ENCODE measurements at regions not wholly inside any gene's neighbourhood (a gene's known extent, or its start where the extent isn't known, plus 50 kb on each side); places are given as distances from the start of the nearest gene placed in this dataset.

DNA sequence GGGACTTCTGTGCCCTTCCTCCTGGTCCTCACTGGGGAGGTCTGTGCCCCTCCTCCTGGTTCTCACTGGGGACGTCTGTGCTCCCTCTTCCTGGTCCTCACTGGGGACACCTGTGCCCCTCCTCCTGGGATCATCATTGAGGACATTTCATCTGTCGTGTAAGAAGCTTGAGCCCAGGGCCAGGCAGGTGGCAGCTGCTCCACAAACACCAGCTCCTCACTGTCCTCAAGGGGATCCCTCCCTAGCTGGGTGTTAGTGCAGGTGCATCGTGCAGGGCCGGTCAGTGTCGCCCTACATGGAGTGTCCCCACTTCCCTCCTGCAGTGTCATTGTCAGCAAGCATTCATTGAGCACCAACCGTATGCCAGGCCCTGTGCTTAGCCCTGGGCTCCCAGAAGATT, 312.7 kb downstream of the PTPRU start:
- DNase-seq = no peak

DNA sequence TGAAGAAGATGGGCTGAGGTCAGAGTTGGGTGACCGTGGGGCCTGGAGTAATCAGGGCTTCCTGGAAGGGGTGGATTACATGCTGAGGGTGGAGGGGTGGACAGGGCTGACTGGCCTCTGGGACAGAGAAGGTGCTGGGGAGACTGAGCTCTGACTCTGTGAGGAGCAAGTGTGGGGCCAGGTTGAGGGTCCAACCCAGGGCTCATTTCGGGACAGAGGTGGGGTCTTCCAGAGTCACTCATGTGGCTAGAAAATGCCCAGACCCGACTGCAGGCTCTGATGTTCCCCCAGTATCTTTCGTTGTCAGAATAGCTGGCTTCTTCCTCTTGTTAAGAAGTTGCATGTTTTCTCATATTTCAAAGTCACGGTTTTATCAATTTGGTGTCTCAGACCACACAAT, 311.8 kb downstream of the PTPRU start:
- DNase-seq = no peak

DNA sequence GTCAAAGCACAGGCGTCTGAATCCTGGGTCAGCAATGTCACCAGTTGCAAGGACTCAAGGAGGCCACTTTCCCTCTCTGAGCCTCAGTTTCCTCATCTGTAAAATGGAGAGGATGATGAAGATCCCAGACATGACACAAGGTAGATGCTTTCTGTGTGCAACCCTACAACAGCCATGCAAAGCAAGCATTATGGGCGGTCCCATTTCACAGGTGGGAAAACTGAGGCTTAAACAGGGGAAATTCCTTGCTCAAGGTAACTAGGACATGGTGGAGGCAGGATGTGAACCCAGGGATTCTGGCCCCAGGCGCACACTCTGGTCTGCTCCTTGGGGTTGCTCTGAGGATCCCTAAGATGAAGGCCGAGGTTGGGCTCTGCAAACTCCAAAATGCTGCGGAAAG, 311.0 kb downstream of the PTPRU start:
- DNase-seq = no peak

DNA sequence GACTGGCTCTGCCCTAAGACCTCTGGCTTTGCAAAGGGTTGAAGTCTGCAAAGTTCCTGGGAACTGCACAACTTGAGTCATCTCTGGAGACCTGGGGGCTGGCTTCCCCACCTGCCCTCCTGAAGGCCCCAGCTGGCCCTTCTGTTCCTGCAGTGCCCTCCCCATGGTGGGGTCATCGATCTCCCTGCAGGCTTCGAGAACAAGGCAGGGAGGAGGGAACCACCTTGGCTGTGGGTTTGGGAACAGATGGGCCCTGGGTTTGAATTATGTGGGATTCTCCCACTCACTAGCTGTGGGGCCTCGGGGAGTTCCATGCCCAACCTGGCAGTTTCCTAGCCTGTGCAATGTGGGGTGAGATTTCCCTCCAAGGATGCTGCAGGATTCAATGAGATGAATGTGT, 310.2 kb downstream of the PTPRU start:
- no peak for DNase-seq

DNA sequence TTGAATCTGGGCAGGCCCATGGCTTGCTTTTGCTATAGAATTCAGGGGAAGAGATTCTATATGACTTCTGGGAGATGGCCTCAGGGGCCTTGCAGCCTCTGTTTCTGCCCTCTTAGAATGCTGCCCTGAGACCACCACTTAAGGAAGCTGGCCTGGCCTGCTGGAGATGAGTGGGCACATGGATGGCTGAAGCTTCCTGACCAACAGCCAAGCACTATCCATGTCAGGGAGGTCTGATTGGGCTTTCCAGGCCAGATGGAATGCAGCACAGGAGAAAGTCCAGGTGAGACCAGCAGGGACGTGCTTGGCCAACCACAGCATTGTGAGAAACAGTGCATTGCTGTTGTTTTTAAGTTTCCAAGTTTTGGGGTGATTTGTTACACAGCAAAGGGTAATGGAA, 308.1 kb downstream of the PTPRU start:
- DNase-seq = no peak

DNA sequence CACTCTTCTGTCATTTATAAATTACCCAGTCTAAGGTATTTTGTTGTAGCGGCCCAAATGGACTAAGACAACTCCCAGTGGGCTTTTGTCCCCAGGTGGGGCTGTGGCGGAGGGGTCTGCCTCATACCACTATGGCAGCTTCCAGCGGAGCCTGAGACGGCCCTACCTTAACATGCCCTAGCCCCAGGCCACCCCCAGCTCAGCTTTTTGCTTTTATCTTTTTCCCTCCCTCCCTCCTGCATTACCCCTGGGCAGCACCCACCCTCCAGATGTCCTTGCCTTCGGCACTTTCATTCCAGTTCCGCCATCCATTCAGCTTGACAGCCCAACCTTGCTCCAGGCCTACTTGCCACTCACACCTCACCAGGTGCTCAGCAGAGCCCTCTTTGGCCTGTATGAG, 307.3 kb downstream of the PTPRU start:
- no peak for DNase-seq

DNA sequence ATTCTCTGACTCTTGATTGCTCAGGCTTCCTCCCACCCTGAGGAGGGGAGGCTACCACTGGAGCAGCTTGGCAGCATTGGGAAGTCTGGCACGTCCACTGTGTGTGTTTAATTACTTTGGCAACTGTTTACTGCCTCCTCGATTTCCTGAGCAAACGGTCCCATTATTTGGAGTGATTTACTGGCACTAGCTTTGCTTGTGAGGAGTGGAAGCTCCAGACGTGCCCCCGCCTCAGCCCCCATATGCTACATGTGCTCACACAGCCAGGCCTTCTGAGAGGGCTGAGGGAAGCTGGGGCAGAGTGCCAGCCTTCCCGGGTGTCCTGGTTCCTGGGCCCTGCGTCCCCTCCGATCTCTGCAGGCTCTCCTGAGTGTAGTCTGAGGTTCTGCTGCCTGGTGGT, 306.2 kb downstream of the PTPRU start:
- DNase-seq = peak; percentile 75 to 92

DNA sequence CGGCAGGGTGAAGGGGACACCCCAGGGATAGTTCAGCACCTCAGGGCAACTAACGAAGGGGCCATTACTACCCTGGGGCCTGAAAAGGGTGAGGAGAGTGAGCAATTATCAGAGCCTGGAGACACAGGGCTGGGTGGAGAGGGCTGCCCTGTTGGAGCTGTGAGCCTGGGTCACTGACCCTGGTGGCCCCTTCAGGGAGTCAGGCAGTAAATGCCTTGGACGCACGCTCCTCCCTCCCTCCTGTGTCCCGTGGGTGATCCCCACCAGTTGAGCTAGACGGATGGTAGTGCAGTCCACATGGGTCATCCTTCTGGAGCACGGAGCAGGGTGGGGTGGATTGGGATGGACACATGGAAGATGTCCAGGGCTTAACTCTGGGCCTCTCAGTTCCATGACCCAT, 305.3 kb downstream of the PTPRU start:
- DNase-seq = no peak

DNA sequence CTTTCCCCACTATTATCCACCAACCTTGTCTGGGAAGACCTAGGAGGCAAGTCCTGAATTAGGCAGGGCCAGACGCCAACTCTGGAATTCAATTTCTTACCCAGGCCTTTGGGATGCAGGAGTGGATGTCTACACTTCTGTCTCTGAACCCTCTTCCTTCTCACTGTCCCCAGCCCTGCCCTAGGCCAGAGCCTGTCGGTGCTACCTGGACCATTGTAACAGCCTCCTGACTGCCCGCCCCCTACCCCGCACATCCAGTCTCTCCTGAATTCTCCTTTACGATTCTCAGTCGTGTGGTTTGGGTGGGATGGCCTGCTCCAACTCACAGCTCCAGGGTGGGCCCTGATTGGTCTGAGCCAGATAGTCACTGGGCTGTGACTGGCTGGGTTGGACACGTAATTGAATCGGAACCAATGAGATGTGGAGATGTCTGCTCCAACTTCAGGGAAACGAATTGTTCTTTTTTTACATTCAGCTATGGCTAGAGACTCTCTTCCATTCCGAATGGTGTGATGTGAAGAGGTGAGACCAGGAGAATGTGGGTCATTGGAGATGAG, 304.6 kb downstream of the PTPRU start:
- no peak for DNase-seq

DNA sequence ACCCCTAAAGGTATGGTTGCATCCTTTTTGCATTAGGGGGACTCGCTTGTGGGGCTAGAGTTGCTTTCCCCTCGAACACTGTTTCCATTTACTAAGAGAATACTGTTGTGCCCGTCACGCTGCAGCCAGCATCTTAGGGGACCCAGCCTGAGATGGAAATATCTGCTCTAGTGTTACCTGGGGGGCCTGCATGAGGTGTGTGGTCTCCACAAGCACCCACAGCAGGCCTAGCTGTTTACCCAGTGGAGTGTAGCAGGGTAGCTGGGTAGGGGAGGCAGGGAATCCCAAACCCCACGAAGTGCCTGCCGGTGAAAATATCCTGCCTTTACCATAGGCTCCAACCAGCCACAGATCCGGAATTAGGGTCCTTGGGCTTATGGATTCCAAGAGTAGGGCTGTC, 303.6 kb downstream of the PTPRU start:
- DNase-seq = no peak

DNA sequence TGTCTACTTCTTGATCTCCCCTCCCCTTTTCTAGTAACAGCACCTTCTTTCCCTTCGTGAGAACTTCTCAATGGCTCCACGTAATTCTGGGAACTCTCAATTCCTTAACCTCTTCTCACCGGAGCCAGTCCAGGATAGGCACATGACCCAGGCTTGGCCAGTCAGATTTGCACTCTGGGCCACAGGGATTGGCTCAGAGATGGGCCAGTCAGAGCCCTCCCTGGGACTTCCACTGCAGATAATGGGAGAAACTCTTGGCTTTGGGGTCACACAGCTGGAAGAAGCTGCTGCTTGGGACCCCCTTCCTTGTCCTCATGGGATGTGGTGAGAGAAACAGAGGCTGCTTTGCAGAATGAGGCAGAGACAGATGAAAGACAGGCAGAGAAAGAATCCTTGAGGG, 302.3 kb downstream of the PTPRU start:
- DNase-seq = no peak

DNA sequence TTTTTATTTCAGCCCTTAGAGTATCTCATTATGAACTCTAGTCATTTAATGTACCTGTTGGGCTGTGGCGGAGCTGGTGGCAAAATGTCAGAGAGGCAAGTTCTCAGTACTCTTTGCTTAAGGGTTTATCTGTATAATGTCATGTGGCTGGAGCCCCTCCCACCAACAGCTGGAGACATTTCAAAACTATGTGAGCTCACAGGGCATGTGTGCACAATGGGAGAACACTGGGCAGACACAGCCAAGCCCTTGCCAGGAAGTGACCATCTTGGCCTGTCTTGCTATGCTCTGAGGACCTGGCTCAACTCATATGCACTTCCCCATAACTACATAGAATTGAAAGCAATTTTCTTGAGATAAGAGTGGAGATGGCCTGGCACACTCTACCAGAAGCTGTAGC, 296.4 kb downstream of the PTPRU start:
- no peak for DNase-seq

DNA sequence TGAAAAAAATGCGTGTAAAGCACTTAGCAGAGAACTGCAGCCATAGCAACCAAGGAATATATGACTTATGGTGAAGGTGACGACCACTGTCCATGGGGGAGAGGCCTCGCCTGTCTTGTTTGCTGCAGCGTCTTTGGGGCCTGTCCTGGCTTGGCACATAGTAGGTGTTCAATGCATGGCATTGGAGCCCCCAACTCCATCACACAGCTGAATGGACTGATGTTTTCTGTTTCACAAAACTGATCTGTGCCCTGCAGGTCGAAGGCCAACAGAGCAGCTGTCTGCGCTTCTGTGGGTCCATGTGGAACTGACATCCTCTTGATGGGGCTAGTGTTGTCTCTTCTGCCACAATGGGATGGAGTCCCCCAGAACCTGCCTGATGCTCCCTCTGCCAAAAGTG, 296.0 kb downstream of the PTPRU start:
- DNase-seq = no peak

DNA sequence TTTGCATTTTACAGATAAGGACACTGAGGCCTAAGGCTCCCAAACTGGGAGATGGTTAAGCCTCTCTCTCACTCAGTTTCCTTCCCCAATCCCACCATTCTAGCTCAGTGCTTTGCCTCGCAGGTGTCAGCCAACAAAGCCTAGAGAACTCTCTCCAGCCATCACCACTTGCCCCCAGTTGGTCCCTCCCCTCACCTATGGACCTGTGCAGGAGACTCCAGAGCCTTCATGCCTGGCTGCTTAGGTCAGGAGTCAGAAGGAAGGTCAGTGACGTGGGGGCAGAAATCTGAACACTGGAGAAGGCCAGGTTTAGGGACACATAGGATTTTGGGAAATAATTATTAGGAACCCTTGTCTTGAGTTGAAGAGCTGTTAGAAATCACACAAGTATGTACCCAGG, 295.3 kb downstream of the PTPRU start:
- DNase-seq = no peak

DNA sequence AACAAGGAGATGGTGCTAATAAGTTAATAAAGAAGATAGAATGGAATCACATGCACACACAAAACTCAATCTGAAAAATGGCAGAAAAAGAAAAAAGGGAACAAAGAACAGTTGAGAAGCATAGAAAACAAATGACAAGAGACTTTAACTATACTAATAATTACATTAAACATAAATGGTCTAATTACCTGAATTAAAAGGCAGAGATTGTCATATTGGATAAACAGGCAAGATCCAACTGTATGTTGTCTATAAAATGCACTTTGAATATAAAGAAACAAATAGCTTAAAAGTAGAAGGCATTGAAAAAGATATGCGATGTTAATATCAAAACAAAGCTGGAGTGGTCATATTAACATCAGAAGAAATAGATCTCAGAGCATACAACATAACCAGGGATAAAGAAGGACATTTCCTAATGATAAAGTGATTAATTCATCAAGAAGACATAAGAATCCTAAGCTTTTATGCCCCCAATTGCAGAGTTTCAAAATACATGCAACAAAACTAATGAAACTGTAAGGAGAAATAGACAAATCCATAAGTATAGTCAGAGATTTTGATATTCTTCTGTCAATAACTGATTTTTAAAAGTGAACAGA, 293.5 kb downstream of the PTPRU start:
- DNase-seq = no peak

DNA sequence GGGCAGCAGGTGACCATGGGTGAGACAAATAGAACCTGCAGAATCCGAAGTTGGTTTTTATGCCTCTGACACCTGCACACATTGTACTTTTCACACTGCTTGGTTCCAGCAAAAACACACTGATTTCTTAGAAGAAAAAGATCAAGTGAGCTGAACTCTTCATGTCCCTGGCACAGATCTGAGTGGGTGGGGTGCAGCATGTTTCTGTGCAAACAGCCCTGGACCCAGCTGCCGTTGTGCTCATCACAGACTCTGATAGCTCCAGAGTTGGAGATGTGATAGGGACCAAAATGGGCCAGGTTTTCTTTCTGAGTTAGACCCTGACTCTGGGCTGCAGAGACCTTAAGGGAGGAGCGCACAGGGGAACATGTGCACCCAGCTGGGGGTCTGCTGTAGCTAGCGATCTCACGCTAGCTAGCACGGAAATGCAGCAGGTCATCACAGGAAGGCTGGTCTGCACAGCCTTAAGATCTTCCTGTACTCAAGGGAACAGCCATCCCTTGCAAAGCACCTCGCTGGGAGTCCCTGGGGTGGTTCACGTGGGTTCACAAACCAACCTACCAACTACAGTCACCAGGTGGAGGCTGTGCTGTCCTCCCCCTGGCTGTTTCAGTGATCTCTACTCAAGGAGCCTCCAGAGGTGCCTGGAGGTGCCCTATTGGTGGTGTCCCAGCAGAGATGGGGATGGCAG, 291.1 kb downstream of the PTPRU start:
- DNase-seq = no peak

DNA sequence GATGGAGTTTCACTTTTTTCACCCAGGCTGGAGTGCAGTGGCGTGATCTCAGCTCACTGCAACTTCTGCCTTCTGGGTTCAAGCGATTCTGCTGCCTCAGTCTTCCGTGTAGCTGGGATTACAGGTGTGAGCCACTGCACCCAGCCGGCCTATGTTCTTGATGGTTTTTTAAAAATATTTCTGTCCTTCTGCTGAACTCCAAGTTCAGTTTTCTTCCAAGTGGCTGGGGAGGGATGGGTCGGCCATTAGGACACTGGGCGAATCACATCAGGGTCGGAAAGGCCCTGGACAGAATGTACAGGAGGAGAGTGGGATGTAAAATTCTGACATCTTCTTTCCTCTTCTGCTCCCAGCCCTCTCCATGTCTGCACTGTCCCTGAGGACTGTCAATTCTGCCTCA, 289.6 kb downstream of the PTPRU start:
- no peak for DNase-seq

DNA sequence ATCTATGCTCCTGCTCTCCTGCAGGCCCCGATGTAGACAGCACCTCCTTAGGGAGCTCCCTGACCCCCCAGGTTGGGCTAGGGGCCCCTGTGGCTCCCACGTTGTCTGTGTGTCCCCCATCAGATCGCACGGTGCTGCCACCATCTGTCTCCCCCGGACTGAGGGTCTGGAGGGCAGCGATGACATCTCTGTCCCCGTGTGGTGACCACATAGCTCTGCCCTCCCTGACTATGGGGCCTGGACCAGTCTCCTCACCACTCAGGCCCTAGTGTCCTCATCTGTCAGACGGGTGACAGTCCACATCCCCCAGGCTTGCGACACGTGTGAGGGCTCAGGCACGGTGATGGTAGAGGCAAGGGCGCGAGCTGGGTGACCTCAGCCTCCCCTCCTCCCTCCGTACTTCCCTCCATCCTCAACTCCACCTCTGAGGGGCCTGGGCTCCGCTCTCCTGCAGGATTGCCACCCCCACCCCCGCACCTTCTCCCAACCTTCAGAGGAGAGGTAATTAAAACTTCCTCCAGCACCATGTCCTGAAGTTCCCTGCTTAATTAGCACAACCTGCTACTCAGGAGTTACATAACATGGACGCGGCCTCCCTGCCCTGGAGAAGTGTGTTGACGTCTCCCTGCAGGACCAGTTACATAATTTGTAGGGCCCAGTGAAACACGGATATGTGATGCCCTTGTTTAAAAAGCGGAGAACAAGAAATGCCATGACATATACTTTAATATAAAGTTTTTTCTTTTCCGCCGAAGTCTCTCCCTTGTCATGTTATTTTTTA, 288.2 kb downstream of the PTPRU start:
- DNase-seq = no peak

DNA sequence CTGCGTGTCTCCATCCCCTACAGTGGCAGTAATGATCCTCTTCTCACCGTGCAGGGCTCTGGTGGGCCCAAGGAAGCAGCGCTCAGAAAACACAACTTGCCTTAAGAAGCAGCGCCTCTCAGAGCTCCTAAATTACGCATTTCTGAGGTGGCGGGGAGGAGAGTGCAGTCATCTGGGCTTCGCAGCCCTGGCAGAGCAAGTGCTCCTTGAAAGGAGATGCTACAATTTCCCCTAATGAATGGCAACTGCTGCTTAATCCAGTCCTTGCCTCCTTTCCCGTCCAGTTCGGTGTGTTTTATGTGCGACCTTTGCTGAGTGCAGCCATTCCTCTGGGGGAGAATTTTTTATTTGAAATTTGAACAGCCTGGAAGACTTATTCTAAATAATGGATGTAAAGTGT, 287.3 kb downstream of the PTPRU start:
- no peak for DNase-seq

DNA sequence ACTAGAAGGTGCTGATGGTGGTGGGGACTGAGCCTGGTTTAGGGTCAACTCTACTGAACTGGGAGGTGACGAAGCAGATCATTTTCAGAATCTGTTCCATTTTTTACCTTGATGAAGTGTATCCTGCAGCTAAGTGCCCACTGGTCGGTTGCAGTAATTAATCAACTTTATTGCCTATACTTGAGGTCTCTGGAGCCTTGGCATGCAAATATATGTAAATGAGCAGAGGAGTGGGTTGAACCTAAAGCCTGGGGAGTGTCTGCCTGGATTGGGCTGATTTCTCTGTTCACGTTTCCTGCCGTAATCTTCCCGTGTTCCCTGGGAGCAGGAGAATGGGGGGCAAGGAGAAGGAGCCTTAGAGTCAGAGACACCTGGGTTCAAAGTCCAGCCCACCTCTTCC, 286.8 kb downstream of the PTPRU start:
- no peak for DNase-seq

DNA sequence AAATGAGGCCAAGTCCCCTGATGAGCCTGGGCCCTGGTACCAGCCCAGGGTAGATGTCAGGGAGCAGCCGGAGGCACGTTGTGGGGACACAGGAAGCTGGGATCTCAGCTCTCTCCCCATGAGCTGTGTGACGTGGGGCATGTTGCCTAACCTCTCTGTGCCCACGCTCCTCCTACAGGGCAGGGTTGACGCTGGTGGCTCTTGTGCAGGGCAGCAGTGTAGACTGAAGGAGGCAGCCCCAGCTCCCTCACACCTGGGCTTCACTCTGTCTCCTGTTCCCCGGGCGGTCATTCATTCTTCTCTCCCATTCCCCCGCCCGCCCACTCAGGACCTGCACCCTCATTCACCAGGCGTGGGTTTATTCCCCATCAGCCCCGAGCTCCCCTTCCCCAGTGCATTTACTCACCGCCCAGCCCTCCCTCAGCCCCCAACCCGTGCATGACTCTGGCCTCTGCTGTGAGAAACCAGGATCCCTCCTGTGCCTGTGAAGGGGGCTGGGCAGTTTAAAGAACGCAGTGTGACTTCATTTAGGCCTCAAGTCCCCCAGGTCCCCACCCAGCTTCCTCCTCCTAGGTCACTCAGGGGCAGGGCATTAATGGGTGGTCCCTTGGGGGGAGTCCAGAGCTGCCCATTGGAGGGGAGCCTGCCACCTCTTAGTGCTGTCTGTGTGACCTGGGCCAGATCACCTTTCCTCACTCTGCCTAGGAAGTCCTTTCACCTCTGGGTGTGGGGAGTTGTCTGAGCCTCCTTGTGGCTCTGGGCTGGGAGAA, 285.7 kb downstream of the PTPRU start:
- DNase-seq = no peak

DNA sequence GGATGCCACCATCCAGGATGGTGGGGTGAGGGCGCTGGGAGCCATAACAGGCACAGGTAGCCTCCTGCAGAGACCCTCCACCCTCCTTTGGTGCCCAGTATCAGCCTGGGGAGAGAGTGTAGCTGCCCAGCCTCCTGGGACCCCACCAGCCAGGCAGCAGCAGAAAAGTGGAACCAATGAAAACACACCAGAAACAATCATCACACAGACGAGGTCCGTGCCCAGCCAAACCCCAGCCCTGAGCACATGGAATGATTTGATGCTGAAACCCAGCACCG, 285.1 kb downstream of the PTPRU start:
- no peak for DNase-seq

DNA sequence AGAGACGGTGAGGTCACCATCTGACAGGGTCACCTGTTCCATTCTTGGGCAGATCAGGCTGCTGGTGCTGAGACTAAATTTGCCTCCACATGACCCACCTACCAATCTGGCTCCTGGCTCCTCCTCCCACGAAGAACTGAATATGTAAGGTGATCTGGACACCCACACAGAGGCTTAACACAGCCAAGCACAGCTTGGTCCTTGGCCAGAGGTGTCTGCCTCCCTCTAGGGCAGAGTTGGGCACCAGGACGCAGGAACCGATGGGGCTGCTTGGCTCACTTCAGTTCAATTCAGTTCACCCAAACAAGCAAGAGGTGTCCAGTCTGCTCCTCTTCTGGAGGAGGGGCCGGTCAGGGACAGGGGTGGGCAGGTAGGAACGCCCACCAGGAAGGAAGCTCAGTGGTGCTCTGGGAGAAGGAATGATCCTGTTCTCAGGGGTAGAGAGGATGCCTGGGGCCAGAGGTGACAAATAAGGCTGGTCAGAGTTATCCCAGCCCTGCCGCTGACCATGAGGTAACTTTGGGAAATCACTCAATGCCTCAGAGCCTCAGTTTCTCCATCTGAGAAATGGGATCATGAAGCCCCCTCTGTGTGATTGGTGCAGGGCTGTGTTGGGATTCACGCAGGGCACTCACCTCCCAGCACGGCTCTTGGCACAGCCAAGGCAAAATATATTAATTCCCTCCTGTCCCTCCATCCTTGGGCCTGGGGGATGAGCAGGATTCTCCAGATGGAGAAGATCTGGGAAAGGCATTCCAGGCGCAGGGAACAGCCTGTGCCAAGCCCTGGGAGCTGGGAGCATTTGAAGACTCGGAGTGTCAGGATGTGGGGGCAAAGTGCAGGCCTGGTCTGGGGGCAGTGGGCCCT, 284.5 kb downstream of the PTPRU start:
- no peak for DNase-seq
